ENCODE measurements at regions not wholly inside any gene's neighbourhood (a gene's known extent, or its start where the extent isn't known, plus 50 kb on each side); places are given as distances from the start of the nearest gene placed in this dataset.
"Not testable (repeated sequence)": the region's sequence is repeated elsewhere in the genome, so short reads cannot be mapped to it uniquely, and the experiment has no call there.

DNA sequence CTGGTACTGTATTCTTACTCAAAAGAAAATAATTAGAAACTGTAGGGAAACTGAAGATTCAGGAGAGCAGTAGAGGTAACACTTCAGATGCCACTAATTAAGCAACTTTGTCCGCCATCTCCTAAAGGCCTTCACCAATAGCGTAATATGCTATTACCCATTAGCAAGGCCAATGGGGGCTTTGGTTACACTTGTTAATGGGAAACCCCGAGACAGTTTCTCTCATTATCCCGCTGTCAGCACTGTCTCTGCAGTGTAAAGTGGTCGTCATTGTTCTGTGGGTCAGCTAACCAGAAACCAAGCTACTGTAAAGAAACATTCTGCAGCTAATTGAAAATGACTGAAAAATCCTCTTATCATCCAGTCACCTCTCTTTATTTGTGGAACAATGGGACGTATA, 468.0 kb upstream of the POU3F2 start:
- DNase-seq: no peak

DNA sequence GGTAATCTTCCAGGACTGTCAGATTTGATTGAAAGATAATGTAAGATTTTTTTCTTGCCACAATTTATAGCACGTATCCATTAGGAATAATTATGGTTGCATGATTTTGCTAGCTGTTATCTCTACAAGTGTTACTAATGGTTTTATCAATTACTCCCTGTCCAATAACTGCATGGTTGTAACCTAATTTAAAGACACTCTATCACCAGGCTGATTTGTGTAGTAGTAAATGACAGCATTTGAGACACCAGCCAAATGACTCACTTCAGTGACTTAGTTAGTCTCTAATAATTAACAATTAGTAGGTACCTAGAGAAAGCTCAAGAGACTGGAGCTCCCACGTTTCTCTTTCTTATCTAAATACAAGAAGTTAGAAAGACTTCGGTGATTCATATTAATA, 453.8 kb upstream of the POU3F2 start:
- DNase-seq: no peak

DNA sequence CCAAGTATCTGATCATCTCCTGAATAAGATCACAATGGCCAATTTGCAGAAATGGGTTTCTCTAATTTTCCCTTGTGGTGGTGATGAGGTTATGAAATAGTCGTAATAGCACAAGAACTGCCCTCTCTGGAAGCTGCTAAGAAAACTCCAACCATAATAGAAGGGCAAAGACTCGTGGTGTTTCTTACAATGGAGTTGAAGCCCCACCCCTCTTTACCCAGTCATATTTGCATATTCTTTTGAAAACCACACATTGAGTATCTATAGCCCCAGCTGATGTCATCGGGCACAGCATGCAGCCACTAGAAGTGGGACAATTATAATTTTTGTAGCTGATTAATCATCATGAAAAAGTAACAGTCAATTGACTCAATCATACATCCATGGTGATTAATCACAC, 452.1 kb upstream of the POU3F2 start:
- DNase-seq: no peak

DNA sequence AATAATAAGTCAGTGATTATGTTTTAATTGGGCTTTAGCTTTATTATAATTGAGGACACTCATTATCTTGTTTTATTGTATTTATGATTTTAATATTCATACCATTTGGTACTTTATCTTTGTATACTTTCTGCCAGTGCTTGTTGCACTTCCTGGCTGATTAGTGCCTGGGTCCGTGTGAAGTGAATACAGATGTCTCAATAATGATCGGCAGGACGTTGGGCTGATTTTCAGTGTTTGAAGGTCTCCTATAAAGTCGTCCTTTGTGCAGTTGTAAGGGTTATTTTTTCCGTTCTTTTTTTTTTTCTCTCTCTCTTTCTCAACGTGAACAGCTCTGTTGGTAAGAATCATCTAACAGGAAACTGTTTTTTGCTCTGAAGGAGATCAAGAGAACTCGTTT, 450.0 kb upstream of the POU3F2 start:
- no peak for DNase-seq

DNA sequence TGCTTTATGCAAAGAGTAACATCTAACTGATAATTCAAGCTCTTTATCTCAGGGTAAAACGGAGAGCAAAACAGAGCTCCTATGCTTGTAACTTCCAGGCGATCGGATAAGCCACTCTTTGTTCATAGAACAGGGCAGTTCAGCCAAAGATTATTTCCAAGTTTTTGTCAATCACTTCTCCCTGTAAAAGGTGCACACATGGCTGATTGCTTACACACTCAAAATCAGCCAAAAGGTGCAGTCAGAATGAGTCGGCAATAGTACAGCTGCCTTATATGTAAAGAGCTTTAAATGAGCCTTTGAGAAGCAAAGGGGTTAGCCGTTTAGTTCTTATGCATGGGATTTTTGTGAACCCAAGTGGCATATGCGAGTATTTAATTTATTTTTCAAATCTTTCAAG, 449.6 kb upstream of the POU3F2 start:
- DNase-seq: no peak

DNA sequence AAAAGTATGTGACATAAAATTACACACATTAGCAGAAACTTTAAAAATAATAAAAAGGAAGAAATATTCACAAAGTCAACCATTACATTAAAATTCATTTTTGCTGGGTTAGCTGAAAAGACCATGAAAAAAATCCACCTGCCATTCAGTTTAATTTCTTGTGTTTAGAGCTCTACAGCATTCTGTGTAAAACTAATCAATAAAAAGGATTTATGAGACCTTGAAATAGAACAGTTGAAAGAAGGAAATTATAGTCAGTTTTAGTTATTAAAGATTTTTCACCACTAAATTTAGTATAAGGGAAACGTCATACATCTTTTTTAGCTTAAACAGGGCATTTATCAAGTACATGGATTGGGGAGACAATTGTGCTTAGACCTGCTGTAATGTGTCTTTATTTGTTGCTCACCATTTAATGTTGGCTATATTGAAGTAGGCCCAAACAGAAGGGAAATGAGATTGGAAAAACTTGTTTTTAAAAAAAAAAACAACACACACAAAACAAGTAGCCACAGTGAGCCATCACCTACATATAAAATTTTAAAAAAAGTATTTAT, 438.7 kb upstream of the POU3F2 start:
- DNase-seq: no peak

DNA sequence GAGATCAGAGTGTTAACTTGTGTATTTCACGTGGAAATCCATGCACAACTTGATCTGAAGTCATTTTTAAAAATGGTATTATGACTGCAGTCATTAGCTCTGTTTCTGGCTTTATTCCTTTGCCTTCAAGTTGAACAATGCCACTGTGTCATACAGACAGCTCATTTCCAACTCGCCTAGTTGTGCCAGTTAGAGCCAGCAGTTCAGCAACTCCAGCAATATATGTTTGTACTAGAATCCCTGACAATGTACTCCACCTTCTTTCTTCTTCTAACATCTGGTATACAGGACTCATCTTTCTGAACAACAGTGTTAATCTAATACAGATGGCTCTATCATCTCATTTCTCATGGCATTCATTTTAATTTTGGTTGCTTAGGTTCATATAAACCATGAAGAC, 418.3 kb upstream of the POU3F2 start:
- DNase-seq: no peak

DNA sequence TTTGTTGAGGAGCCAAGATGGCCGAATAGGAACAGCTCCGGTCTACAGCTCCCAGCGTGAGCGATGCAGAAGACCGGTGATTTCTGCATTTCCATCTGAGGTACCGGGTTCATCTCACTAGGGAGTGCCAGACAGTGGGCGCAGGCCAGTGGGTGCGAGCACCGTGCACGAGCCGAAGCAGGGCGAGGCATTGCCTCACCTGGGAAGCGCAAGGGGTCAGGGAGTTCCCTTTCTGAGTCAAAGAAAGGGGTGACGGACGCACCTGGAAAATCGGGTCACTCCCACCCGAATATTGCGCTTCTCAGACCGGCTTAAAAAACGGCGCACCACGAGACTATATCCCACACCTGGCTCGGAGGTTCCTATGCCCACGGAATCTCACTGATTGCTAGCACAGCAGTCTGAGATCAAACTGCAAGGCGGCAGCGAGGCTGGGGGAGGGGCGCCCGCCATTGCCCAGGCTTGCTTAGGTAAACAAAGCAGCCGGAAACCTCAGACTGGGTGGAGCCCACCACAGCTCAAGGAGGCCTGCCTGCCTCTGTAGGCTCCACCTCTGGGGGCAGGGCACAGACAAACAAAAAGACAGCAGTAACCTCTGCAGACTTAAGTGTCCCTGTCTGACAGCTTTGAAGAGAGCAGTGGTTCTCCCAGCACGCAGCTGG, 417.7 kb upstream of the POU3F2 start:
- DNase-seq: not testable (repeated sequence)

DNA sequence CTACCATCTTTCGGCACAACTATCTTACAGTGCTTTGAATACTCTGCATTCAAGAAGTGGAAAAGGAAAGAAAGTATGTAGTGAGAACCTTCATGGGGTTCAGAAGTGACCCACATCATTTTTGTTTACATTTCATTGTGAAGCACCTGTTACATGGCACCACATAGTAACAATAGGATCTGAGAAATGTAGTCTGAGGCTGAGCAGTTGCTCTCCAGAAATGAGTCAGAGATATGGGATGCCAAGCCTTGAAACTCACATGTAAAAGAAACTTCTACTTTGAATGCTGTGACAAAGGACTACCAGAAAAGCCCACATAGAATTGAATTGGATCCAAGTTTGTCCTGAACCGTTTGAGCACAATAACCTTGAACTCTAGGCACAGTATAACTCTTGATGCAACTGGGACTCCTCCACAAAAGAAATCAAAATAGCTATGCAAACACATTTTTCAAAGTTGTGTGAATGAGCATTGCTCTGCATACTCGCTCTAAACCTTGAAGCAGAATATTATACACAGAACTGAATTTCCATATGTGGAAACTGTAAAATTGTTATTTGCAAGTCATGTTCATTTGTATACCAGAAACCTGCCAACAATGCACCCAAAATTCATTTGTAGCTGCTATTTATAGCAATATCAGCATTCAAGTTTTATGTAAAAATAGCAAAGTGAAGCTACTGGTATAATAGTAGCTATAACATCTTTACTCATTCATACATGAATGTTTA, 400.9 kb upstream of the POU3F2 start:
- no peak for DNase-seq

DNA sequence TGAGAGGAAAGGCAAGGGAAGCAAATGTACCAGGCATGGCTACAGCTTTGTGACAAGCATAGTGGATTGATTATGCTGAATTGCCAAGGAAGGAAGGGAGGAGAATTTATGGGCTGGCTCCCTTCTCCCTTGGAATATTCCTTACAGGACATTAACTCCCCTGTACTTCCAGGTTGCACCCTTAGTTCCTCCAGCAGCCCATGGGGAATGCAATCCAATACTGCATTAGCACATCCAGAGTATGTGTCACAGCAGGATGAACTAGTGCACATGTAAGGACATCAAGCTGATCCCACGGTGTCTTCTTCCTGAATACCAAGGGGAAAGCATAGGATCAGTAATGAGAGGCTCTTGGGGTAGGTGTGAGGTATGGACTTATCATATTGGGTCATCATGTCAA, 390.7 kb upstream of the POU3F2 start:
- DNase-seq: no peak

DNA sequence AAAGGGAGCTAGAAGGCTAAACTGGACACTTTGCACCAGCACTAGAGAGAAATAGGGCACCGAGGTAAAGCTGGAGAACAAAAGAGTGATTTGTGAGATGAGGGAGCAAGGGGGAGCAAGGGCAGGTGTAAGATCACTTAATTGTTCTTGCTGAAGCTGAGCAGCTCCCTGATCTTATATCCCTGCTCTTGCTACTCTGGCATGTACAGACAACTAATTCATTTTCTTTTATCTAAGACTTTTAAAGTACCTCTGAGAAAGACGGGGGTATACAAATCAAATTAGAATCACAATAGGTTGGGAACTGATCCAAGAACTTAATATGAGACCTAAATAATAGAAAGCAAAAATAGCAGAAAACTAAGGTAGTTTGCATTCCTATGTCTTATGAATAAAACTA, 381.7 kb upstream of the POU3F2 start:
- DNase-seq: no peak

DNA sequence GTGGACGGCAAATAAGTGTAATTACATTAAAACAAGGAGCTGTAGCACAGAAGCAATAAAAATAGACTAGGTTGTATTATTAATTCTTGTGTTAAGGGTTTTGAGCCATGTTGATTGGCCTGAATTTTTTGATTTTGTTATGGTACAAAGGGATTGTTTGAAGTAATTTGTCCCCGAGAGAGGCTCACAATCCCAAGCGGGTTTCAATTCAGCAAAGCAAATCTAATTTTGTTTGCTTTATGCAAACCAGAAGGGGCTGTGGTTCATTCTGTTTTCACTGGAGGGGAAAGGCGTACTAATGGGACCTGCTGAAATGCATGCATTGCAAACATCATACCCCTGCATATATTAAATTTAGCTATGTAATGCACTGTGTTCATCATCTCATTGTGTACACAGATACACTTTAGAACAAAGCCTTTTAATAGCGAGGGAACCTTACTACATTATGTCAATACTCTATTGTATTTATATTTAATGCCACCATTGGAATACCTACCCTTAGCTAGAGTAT, 379.5 kb upstream of the POU3F2 start:
- no peak for DNase-seq

DNA sequence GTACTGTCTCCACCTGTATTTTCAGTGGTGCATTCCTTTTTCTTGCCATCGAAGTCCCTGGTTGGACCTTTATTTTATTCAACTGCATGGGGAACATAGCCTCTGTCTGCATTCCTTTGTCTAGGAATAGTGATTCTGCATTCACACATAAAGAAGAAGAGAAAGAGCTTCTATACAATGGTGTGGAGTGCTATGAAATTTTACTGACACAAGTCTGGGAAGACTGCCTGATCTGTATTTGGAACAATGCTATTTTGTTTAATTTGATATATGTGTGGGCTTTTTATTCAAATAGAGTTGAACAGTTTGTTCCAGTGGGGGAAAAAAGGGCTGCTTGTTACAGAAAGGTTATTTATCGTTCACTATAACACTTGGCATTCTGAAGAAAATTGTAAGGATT, 375.7 kb upstream of the POU3F2 start:
- no peak for DNase-seq

DNA sequence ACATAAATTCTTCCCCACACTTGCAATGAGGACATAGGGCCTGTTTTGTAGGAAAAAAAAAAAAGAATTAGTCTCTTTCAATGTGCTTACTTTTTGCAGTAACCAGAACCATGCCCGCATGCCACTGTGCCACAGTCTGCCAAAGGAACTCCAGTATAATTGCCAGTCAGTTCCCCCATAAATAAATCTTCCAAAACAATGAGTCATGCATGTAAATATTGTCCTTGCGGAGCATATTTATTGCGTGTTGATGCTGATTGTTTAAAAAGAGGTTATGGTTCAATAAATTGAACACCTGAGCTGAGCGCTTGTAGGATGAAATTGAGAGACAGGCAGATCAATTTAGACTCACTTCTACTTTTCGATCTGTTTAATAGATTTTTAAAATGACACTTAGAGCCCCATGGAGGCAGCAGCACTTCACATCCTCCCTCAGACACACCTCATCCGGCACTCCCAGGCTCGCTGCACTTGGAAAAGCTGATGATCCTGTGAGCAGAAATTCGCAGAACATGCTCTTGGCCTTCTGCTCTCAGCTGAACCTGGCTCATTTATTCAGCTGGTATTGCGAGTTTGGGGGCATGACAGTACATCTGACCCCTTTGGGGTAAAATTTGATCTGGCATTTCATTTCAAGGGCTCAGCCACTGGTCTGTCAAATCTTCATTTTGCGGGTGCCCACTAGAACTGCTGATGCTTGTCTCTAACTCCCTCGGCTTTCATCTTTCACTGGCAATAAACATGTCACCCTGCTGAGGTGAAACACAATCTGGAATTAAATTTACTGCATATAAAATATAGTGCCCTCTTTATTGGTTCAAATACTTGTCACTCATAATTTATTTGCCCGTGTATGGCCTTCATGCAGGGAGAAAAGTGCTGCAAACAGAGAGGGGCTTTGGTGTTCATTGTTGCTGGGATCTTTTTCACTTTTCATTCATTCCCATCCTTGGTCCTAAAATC, 371.1 kb upstream of the POU3F2 start:
- no peak for DNase-seq

DNA sequence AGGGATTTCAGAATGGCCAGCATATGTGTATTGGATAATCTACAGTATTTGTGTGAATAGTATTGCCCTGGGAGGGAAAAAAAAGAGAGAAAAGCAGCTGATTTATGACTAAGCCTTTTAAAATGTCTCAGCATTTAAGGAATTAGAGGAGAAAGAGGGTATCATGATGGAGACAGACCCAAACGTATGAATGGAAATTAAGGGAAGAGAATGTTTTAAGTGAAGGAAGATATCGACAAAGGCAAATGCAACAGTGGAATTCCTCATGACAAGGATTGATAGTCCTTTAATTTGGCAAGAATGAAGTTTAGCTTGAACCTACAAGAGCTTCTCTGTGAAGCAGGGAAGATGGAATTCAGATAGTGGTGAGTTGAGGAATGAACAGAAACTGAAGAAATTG, 367.3 kb upstream of the POU3F2 start:
- DNase-seq: no peak

DNA sequence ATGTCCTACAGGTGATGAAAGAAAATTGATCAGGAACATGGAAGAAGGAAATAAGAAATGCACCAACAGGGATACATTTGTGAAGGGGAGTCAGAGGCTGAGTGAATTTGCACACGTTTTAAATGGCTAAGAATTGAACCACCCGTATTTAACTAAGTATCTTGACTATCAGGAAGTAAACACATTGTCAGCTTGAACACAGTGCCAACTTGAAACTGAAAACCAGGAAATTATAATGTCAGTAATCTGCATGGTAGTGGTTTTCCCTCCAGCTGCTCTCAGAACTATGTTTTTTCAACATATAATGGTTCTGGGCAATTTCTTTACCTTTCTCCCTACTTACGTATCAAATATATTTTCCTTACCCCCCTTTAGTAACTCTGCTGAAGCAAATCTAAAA, 366.5 kb upstream of the POU3F2 start:
- DNase-seq: no peak

DNA sequence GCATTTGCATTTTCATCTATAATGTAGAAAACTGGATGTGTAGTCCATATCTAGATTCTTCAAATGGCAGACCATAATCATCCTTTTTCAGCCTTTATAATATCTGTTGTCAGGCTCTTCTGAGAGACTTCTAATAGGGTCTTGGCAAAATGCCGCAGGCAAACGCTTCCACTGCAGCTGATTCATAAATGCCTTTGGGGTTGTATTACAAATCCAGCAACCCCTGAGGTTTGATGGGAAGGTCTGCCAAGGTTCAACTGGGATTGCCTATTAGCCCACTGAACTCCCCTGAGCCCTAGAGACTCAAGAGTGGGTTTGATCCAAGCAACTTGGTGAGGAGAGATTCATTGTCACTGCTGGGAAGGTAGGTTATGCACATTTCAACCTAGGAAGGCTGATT, 365.2 kb upstream of the POU3F2 start:
- DNase-seq: no peak

DNA sequence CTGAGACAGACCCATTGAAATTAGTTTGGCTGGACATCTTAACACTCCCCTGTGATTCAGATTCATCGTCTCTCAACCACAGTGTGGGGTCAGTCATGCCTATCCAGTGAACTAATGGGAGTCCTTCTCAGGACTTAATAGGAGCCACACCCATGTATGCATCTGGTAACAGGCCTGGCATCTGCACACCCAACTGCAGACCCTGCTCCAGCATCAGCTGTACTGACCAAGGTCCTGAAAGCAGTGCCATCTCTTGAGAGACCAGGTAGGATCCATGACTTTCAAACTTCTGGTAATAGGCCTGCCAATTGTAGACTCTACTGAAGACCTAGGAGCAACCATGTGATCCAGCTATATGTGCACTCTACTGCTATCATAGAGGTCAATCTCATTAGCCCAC, 363.6 kb upstream of the POU3F2 start:
- DNase-seq: no peak

DNA sequence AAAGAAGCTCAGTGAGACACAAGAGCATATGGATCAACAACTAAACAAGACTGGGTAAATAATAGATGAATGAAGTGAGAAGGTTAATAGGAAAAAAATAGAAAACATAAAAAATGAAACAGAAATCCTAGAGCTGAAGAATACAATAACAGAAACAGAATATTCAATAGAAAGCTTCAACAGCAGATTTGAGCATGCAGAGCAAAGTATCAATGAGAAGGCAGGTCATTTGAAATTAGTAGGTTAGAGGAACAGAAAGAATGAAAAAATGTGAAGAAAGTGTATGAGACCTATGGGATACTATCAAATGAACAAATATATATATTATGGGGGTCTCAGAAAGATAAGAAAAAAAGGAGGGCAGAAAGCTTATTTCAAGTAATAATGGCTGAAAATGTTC, 362.9 kb upstream of the POU3F2 start:
- DNase-seq: no peak

DNA sequence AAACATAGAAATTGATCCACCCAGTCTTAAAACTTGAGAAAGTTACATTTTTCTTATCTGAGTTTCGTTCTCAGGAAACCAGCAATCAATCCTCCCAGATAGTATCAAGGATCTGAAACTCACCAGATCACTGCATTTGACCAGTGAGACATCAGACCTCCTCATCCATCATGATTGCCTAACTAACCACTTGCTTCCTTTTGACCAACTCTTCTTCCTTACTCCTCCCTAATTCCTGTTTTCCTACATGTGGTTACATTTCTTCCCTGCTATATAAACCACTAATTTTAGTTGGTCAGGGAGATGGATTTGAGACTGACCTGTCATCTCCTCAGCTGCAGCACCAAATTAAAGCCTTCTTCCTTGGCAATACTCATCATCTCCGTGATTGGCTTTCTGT, 357.1 kb upstream of the POU3F2 start:
- DNase-seq: no peak

DNA sequence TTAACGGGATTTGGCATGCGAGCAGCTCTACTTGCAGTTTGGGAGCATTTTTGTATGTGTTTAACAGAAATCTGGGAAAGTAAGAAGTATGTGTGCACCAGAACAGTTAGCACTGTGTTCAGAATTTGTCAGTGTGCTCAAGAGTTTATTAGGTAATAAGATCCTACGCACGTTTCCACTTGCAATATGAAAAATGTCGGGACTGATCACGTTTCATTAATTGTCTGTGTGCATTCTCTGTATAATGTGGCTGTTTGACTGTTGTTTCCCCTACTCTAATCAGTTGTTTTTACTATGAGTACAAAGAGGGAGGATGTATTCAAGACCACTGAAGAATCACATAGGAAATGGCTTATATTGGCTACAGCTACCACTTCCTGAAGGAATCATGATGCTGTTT, 349.7 kb upstream of the POU3F2 start:
- DNase-seq: no peak

DNA sequence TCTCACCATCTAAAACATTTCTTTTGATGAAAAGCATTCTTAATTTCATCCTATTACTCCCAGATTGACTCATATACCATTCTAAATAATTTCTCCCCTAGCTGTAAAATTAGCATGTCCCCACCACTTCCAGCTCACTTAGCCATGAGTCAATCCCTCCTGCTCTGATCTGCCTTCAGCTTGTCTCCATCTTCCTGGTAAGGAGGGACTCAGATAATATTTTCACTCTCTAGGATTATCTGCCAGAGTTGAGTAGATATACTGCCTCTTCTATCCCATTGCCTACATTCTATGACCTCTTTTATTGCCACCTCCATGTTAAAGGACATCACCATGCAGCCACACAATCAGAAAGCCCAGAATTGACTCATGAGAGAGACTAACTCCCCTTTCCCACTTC, 348.8 kb upstream of the POU3F2 start:
- DNase-seq: no peak

DNA sequence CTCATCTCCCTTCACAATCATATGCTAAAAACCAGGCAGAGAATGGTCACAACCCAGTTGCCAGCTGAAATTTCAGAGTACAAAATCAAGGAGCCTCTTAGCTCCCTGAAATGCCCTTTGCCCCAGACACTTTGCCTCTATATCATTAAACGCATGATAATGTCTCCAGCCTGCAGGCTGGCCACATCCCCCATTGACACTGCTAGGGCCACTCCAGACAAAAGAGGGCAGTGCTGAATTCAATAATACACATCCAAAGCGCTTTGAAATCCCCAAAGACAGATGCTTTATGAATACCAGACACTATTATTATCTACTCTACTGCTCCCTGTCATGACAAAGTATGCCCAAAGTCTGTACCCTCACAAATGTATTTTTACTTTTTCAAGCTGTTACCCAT, 348.3 kb upstream of the POU3F2 start:
- peak; percentile 53 for DNase-seq
